IMR-90 (cell line): ENCODE measurements at regions not wholly inside any gene's neighbourhood (a gene's known extent, or its start where the extent isn't known, plus 50 kb on each side); places are given as distances from the start of the nearest gene placed in this dataset.

Experiments
- ATAC-seq: fragments of 200-7000 bp; cut with Tn5 transposase; 2 replicates; pipeline ENCODE4 v1.9.1; 2020; ENCODE audit warnings: low read depth, mild to moderate bottlenecking, moderate library complexity
- BruUV-seq: library from RNA; stranded (reverse); fragments of 400-500 nt; replicated peaks from 2 replicates; lab custom pipeline; 2021; lab: Mats Ljungman, UMichigan
- CTCF ChIA-PET: fragments of 300-600 bp; formaldehyde crosslinking; extraction: SDS; loops from one replicate; lab custom pipeline; 2021; ENCODE audit warnings: antibody characterized with exemption; lab: Yijun Ruan, JAX
- POLR2A ChIA-PET: fragments of 300-600 bp; sonication (Branson Sonifier 250); formaldehyde crosslinking; loops from one replicate; lab custom pipeline; 2022; ENCODE audit warnings: antibody characterized with exemption; ENCODE audit not compliant: unreplicated experiment; lab: Charles Lee
- DNase-seq: peaks from one replicate; pipeline ENCODE4 v3.0.0; 2013
- H2AFZ ChIP-seq: replicated peaks from 2 replicates; pipeline ENCODE3; 2013; ENCODE audit warnings: low read length, mild to moderate bottlenecking; ENCODE audit not compliant: poor library complexity
- H2AK5ac ChIP-seq: 2 replicates; pipeline ENCODE4 v1.6.1; 2013; ENCODE audit warnings: low read depth, low read length, inconsistent platforms
- H2AK9ac ChIP-seq: replicated peaks from 2 replicates; pipeline ENCODE3; 2013; ENCODE audit warnings: mild to moderate bottlenecking, low read depth, low read length, moderate library complexity; ENCODE audit not compliant: poor library complexity
- H2BK120ac ChIP-seq: 2 replicates; pipeline ENCODE4 v1.6.1; 2013; ENCODE audit warnings: low read depth, low read length, inconsistent platforms
- H2BK15ac ChIP-seq: 3 replicates; pipeline ENCODE4 v1.6.1; 2013; ENCODE audit warnings: low read depth, low read length, inconsistent platforms
- H2BK20ac ChIP-seq: 2 replicates; pipeline ENCODE4 v1.6.1; 2013; ENCODE audit warnings: low read depth, mild to moderate bottlenecking, inconsistent platforms, low read length, moderate library complexity
- H2BK5ac ChIP-seq: 2 replicates; pipeline ENCODE4 v1.6.1; 2013; ENCODE audit warnings: mild to moderate bottlenecking, low read depth, low read length, inconsistent platforms; ENCODE audit not compliant: poor library complexity, severe bottlenecking
- H3K14ac ChIP-seq: replicated peaks from 2 replicates; pipeline ENCODE4 v1.6.1; 2013; ENCODE audit warnings: low read depth, low read length, inconsistent platforms
- H3K18ac ChIP-seq: 2 replicates; pipeline ENCODE4 v1.6.1; 2013; ENCODE audit warnings: low read depth, low read length, control low read depth
- H3K23ac ChIP-seq: 2 replicates; pipeline ENCODE4 v1.6.1; 2013; ENCODE audit warnings: low read depth, low read length, inconsistent platforms
- H3K27ac ChIP-seq: 2 replicates; pipeline ENCODE4 v1.5.1; 2013; ENCODE audit warnings: mild to moderate bottlenecking, control low read depth, low read length; ENCODE audit not compliant: insufficient read depth
- H3K27me3 ChIP-seq: 2 replicates; pipeline ENCODE4 v1.6.1; 2013; ENCODE audit warnings: low read length; ENCODE audit not compliant: control insufficient read depth, insufficient read depth
- H3K36me3 ChIP-seq: 2 replicates; pipeline ENCODE4 v1.6.1; 2013; ENCODE audit warnings: low read length, mixed read lengths; ENCODE audit not compliant: control insufficient read depth, insufficient read depth
- H3K4ac ChIP-seq: 2 replicates; pipeline ENCODE4 v1.6.1; 2013; ENCODE audit warnings: low read depth, low read length, inconsistent platforms
- H3K4me1 ChIP-seq: 2 replicates; pipeline ENCODE4 v1.6.1; 2013; ENCODE audit warnings: low read length, mixed read lengths; ENCODE audit not compliant: control insufficient read depth, insufficient read depth
- H3K4me2 ChIP-seq: 2 replicates; pipeline ENCODE4 v1.6.1; 2013; ENCODE audit warnings: low read depth, mild to moderate bottlenecking, control low read depth, low read length, moderate library complexity
- H3K4me3 ChIP-seq: 2 replicates; pipeline ENCODE4 v1.5.1; 2013; ENCODE audit warnings: low read depth, mild to moderate bottlenecking, control low read depth, low read length, moderate library complexity; ENCODE audit not compliant: insufficient read depth
- H3K56ac ChIP-seq: 2 replicates; pipeline ENCODE4 v1.6.1; 2013; ENCODE audit warnings: low read length, inconsistent platforms; ENCODE audit not compliant: insufficient read depth; ENCODE audit errors: extremely low read depth
- H3K79me1 ChIP-seq, 2 experiments: 2 replicates each; pipeline ENCODE4 v1.6.1; 2013; ENCODE audit warnings: low read length in 2 of 2, inconsistent platforms in 1 of 2, low read depth in 1 of 2
- H3K9ac ChIP-seq: 2 replicates; pipeline ENCODE4 v1.6.1; 2013; ENCODE audit warnings: low read depth, low read length, control low read depth
- H3K9me1 ChIP-seq: 2 replicates; pipeline ENCODE4 v1.6.1; 2013; ENCODE audit warnings: low read length, inconsistent platforms; ENCODE audit not compliant: insufficient read depth
- H3K9me3 ChIP-seq: 2 replicates; pipeline ENCODE4 v1.6.1; 2013; ENCODE audit warnings: low read length; ENCODE audit not compliant: control insufficient read depth, insufficient read depth
- H4K20me1 ChIP-seq: 2 replicates; pipeline ENCODE4 v1.6.1; 2013; ENCODE audit warnings: low read length, inconsistent platforms; ENCODE audit not compliant: insufficient read depth
- H4K5ac ChIP-seq: 2 replicates; pipeline ENCODE4 v1.6.1; 2013; ENCODE audit warnings: mild to moderate bottlenecking, low read depth, low read length, control low read depth
- H4K8ac ChIP-seq, 2 experiments: 2 replicates each; pipeline ENCODE4 v1.6.1; 2013; ENCODE audit warnings: low read depth in 2 of 2, low read length in 2 of 2, control low read depth in 1 of 2, inconsistent platforms in 1 of 2
- H4K91ac ChIP-seq: 2 replicates; pipeline ENCODE4 v1.6.1; 2013; ENCODE audit warnings: low read depth, low read length, inconsistent platforms; ENCODE audit not compliant: insufficient read depth
- FOS ChIP-seq: fragments of 150-350 bp; IDR thresholded peaks from 2 replicates; pipeline ENCODE4 v1.6.1; 2016; ENCODE audit warnings: low read depth, low read length
- RCOR1 ChIP-seq: IDR thresholded peaks from 2 replicates; pipeline ENCODE4 v1.6.1; 2012; ENCODE audit warnings: mild to moderate bottlenecking, low read length, improper control_type of control experiment; ENCODE audit not compliant: insufficient replicate concordance
- RFX5 ChIP-seq: IDR thresholded peaks from 2 replicates; pipeline ENCODE4 v1.8.0; 2012; ENCODE audit warnings: low read depth, mild to moderate bottlenecking, low read length, moderate library complexity
- SMC3 ChIP-seq: fragments of 150-350 bp; IDR thresholded peaks from 2 replicates; pipeline ENCODE4 v1.6.1; 2016; ENCODE audit warnings: low read depth, mild to moderate bottlenecking, antibody characterized with exemption, low read length, moderate library complexity
- USF2 ChIP-seq: fragments of 150-350 bp; IDR thresholded peaks from 2 replicates; pipeline ENCODE4 v1.6.1; 2017; ENCODE audit warnings: mild to moderate bottlenecking, antibody characterized with exemption, low read length, low read depth
- dilution Hi-C: fragments of 300-500 bp; cut with HindIII; formaldehyde crosslinking; loops from one replicate; pipeline ENCODE4 v1.14.3; 2018; ENCODE audit warnings: low sequenced_read_pairs; ENCODE audit not compliant: unreplicated experiment
- in situ Hi-C: fragments of 300-500 bp; cut with MboI; formaldehyde crosslinking; loops from 3 replicates; pipeline ENCODE4 v1.14.3; 2019; ENCODE audit warnings: low sequenced_read_pairs, inconsistent platforms, mixed read lengths
- intact Hi-C: fragments of 100-400 bp; cut with micrococcal nuclease; formaldehyde crosslinking; loops from 2 replicates; pipeline ENCODE4 v1.10.0; 2022

- Histone ChIP-seq H3K79me1 (no peaks in the 10 kb centered on the region), H3K18ac (no peak overlapping the region), H3K4me1 (no peaks in the 10 kb centered on the region), H2BK5ac (no peak overlapping the region), H3K9ac (no peak overlapping the region), H3K23ac (no peak overlapping the region), H2BK20ac (no peak overlapping the region), H3K4me2 (no peak overlapping the region), H3K56ac (no peak overlapping the region), H4K91ac (no peak overlapping the region), H2AFZ (no peak overlapping the region), H2BK120ac (no peak overlapping the region), H3K36me3 (no peaks in the 10 kb centered on the region), H3K27ac (no peak overlapping the region), H4K8ac (no peak overlapping the region), H3K27me3 (no peaks in the 10 kb centered on the region), H2BK15ac (no peak overlapping the region), H3K9me1 (no peaks in the 10 kb centered on the region), H4K20me1 (no peaks in the 10 kb centered on the region), H3K4ac (no peak overlapping the region), H3K4me3 (no peak overlapping the region), H2AK9ac (no peak overlapping the region), H2AK5ac (no peak overlapping the region), H3K14ac (no peak overlapping the region), H4K5ac (no peak overlapping the region), H3K9me3 (peaks cover 6% of the 10 kb centered on the region)
- ChIA-PET POLR2A (no interaction called here), CTCF (no interaction called here)
- ATAC-seq (no peak), DNase-seq (no peak)
- dilution Hi-C loops (no loop called here), in situ Hi-C loops (no loop called here), intact Hi-C loops (no loop called here)
- TF ChIP-seq FOS (no peak), USF2 (no peak), SMC3 (no peak), RFX5 (no peak), RCOR1 (no peak)
- no TSS peak for BruUV-seq
These were observed 729.4 kb downstream of the MATN1 start for GRCh38 chr1:29993950-29994349.
